Uterus (tissue), 2 donors: ENCODE measurements at regions not wholly inside any gene's neighbourhood (a gene's known extent, or its start where the extent isn't known, plus 50 kb on each side); places are given as distances from the start of the nearest gene placed in this dataset.

Experiments
- CTCF ChIP-seq, 4 experiments: fragments of 200-600 bp in 2 of 4; fragments of 450-650 bp in 2 of 4; sonication (generic) in 2 of 4; IDR thresholded peaks; one replicate each; pipeline ENCODE4 v1.5.1; 2016 to 2019; ENCODE audit warnings: antibody characterized with exemption in 4 of 4, mild to moderate bottlenecking in 2 of 4, moderate library complexity in 1 of 4
- POLR2A ChIP-seq, 2 donors: fragments of 450-650 bp; IDR thresholded peaks; one replicate each; pipeline ENCODE4 v1.6.1; 2016; ENCODE audit warnings: antibody characterized with exemption in 2 of 2, mild to moderate bottlenecking in 1 of 2, moderate library complexity in 1 of 2

- TF ChIP-seq CTCF (IDR thresholded peaks at IDR 0.05) (no peak), POLR2A (IDR thresholded peaks at IDR 0.05) (no peak)
Measured at GRCh38 chr2:22086726-22087125, 963.0 kb downstream of the TDRD15 start.
